PC-9 (cell line): ENCODE measurements at regions not wholly inside any gene's neighbourhood (a gene's known extent, or its start where the extent isn't known, plus 50 kb on each side); places are given as distances from the start of the nearest gene placed in this dataset.

Source experiments
- BruUV-seq: library from RNA; stranded (reverse); fragments of 400-500 nt; replicated peaks from 2 replicates; lab custom pipeline; 2021; lab: Mats Ljungman, UMichigan
- CTCF ChIA-PET: fragments of 300-600 bp; sonication (Branson Sonifier 250); formaldehyde crosslinking; loops from one replicate; lab custom pipeline; 2022; ENCODE audit warnings: antibody characterized with exemption; lab: Charles Lee
- POLR2A ChIA-PET: fragments of 300-600 bp; sonication (Branson Sonifier 250); formaldehyde crosslinking; loops from one replicate; lab custom pipeline; 2022; ENCODE audit warnings: antibody characterized with exemption; ENCODE audit not compliant: unreplicated experiment; lab: Charles Lee
- DNase-seq, 2 experiments: peaks; one replicate each; pipeline versions ENCODE4 v3.0.0 to v3.0.0-alpha.2; 2015 to 2022; ENCODE audit warnings: mixed read lengths in 1 of 2
- H2AFZ ChIP-seq: fragments of 200-600 bp; sonication (generic); 2 replicates; pipeline ENCODE4 v1.8.1; 2017; ENCODE audit warnings: antibody characterized with exemption
- H3F3A ChIP-seq: fragments of 200-600 bp; sonication (generic); 2 replicates; pipeline ENCODE4 v1.8.1; 2017; ENCODE audit warnings: antibody characterized with exemption, mild to moderate bottlenecking, low read depth; ENCODE audit not compliant: insufficient read depth
- H3K27ac ChIP-seq: fragments of 200-600 bp; sonication (generic); 2 replicates; pipeline ENCODE4 v1.6.1; 2016; ENCODE audit warnings: mixed run types
- H3K27me3 ChIP-seq: fragments of 200-600 bp; sonication (generic); 2 replicates; pipeline ENCODE4 v1.6.1; 2016; ENCODE audit warnings: low read depth, mixed run types; ENCODE audit not compliant: insufficient read depth
- H3K36me3 ChIP-seq: fragments of 200-600 bp; sonication (generic); 2 replicates; pipeline ENCODE4 v1.6.1; 2016; ENCODE audit warnings: low read depth, mixed run types
- H3K4me1 ChIP-seq: fragments of 200-600 bp; sonication (generic); replicated peaks from 2 replicates; pipeline ENCODE4 v1.6.1; 2016; ENCODE audit warnings: mixed run types; ENCODE audit not compliant: insufficient read depth
- H3K4me2 ChIP-seq: fragments of 200-600 bp; sonication (generic); 2 replicates; pipeline ENCODE4 v1.6.1; 2017; ENCODE audit warnings: mixed run types
- H3K4me3 ChIP-seq: fragments of 200-600 bp; sonication (generic); 2 replicates; pipeline ENCODE4 v1.6.1; 2016; ENCODE audit warnings: mixed run types
- H3K79me2 ChIP-seq: fragments of 200-600 bp; sonication (generic); 2 replicates; pipeline ENCODE4 v1.6.1; 2017; ENCODE audit warnings: low read depth, mixed run types
- H3K9me2 ChIP-seq: fragments of 200-600 bp; sonication (generic); 2 replicates; pipeline ENCODE4 v1.8.1; 2017; ENCODE audit warnings: mild to moderate bottlenecking; ENCODE audit not compliant: insufficient read depth
- H3K9me3 ChIP-seq: fragments of 200-600 bp; sonication (generic); 2 replicates; pipeline ENCODE4 v1.8.1; 2016; ENCODE audit warnings: low read depth; ENCODE audit not compliant: insufficient read depth
- H4K20me1 ChIP-seq: fragments of 200-600 bp; sonication (generic); 2 replicates; pipeline ENCODE4 v1.8.1; 2017; ENCODE audit not compliant: insufficient read depth
- EZH2 ChIP-seq: fragments of 200-600 bp; sonication (generic); IDR thresholded peaks from 2 replicates; pipeline ENCODE4 v1.8.0; 2017; ENCODE audit warnings: antibody characterized with exemption, low read depth
- intact Hi-C: fragments of 100-400 bp; cut with micrococcal nuclease; formaldehyde crosslinking; loops from one replicate; pipeline ENCODE4 v1.10.0; 2022; ENCODE audit not compliant: unreplicated experiment
- TF ChIP-seq, protein P1 (sequence below): fragments of 200-600 bp; sonication (generic); conservative IDR thresholded peaks from 2 replicates; pipeline ENCODE4 v1.6.1; 2017; ENCODE audit warnings: mixed run types, antibody characterized with exemption, mild to moderate bottlenecking, moderate library complexity

DNA sequence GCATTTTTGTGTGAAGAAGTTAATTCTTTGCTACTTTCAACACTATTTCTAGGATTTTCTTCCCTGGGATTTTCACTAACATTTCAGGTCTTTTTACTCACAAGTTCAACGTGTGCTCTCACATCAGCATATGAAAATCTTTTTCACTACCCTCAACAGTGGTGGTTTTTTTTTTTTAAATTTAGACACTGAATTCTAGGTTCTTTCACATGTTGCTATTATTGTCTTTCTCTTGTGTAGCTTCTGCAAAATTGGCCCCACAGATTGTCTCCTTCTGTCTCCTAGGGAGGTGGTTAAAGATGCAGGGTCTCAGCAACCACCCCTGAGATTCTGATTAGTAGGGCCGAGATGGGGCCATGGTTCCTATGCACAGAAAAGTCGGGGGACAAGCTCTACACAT lies 165.0 kb upstream of the GPR26 start:
- CTCF ChIA-PET, result no interaction called here
- Histone ChIP-seq H3K9me3 (no peaks in the 10 kb centered on the region), H3K4me1 (no peaks in the 10 kb centered on the region), H3K27me3 (peaks cover 41% of the 10 kb centered on the region), H3K4me3 (no peak overlapping the region), H3K9me2 (no peaks in the 10 kb centered on the region), H4K20me1 (no peaks in the 10 kb centered on the region), H3K79me2 (no peaks in the 10 kb centered on the region), H2AFZ (no peak overlapping the region), H3K4me2 (no peak overlapping the region), H3K36me3 (no peaks in the 10 kb centered on the region), H3K27ac (no peak overlapping the region), H3F3A (no peaks in the 10 kb centered on the region)
- intact Hi-C loops, result no loop called here
- BruUV-seq, result no TSS peak
- no peak for DNase-seq
- TF ChIP-seq EZH2, result no peak
- TF ChIP-seq, protein P1, sequence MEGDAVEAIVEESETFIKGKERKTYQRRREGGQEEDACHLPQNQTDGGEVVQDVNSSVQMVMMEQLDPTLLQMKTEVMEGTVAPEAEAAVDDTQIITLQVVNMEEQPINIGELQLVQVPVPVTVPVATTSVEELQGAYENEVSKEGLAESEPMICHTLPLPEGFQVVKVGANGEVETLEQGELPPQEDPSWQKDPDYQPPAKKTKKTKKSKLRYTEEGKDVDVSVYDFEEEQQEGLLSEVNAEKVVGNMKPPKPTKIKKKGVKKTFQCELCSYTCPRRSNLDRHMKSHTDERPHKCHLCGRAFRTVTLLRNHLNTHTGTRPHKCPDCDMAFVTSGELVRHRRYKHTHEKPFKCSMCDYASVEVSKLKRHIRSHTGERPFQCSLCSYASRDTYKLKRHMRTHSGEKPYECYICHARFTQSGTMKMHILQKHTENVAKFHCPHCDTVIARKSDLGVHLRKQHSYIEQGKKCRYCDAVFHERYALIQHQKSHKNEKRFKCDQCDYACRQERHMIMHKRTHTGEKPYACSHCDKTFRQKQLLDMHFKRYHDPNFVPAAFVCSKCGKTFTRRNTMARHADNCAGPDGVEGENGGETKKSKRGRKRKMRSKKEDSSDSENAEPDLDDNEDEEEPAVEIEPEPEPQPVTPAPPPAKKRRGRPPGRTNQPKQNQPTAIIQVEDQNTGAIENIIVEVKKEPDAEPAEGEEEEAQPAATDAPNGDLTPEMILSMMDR, result no peak
- POLR2A ChIA-PET, result no interaction called here

DNA sequence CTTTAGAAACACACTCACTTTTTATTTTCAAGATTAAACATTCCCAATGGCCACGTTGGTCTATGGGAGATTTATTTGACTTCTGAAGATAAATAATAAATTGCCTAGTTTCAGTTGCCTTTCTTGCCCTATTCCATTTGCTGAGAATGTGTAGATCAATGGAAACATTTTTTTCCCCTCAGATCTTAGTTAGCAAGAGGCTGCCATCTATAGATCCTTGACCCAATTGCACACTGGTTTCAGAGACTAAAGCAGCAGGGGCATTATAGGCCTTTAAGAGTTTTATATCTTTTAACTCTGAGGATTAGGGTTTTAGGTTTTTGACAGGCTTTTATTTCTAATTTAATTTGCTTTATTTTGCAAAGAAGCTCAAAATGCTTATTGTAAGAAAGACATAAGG lies 163.2 kb upstream of the GPR26 start:
- Histone ChIP-seq H3K79me2 (no peaks in the 10 kb centered on the region), H3K27ac (no peak overlapping the region), H3K9me3 (no peaks in the 10 kb centered on the region), H3F3A (no peaks in the 10 kb centered on the region), H3K4me1 (no peaks in the 10 kb centered on the region), H3K36me3 (no peaks in the 10 kb centered on the region), H3K9me2 (no peaks in the 10 kb centered on the region), H3K27me3 (peaks cover 26% of the 10 kb centered on the region), H3K4me2 (no peak overlapping the region), H2AFZ (no peak overlapping the region), H3K4me3 (no peak overlapping the region), H4K20me1 (no peaks in the 10 kb centered on the region)
- no peak for DNase-seq
- TF ChIP-seq EZH2, result no peak
- TF ChIP-seq, protein P1, result no peak
- no TSS peak for BruUV-seq
- ChIA-PET POLR2A (no interaction called here), CTCF (no interaction called here)
- intact Hi-C loops, result no loop called here

DNA sequence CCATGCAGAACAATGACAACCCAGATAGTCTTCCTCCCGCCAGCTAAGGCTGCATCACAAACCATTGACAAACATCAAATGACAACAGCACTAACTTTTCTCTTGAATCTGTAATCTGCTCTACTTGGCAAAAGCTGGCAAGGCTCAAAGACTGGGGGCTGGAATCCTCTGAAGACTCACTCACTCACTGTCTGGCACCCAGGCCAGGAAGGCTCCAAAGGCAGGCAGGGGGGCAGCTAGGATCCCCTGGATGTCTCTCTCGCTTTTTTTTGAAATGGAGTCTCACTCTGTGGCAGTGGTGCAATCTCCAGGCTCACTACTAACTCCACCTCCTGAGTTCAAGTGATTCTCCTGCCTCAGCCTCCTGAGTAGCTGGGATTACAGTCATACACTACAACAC lies 159.7 kb upstream of the GPR26 start:
- no peaks in the 10 kb centered on the region for H4K20me1 ChIP-seq
- H3F3A ChIP-seq, result no peaks in the 10 kb centered on the region
- peaks cover 21% of the 10 kb centered on the region; the same call in 1 of the 2 replicates for H3K27me3 ChIP-seq
- TF ChIP-seq, protein P1, result no peak
- no peak for TF ChIP-seq EZH2
- H3K9me3 ChIP-seq, result no peaks in the 10 kb centered on the region
- no peaks in the 10 kb centered on the region for H3K9me2 ChIP-seq
- no peak overlapping the region for H2AFZ ChIP-seq
- ChIA-PET CTCF (no interaction called here), POLR2A (no interaction called here)
- no peak overlapping the region for H3K4me3 ChIP-seq
- H3K27ac ChIP-seq, result no peak overlapping the region
- intact Hi-C loops, result no loop called here
- H3K4me2 ChIP-seq, result no peak overlapping the region
- BruUV-seq, result no TSS peak
- H3K4me1 ChIP-seq, result no peaks in the 10 kb centered on the region
- H3K36me3 ChIP-seq, result no peaks in the 10 kb centered on the region
- no peaks in the 10 kb centered on the region for H3K79me2 ChIP-seq
- no peak for DNase-seq
